Dedifferentiated amniotic fluid mesenchymal stem cell (primary cell): ENCODE measurements at regions not wholly inside any gene's neighbourhood (a gene's known extent, or its start where the extent isn't known, plus 50 kb on each side); places are given as distances from the start of the nearest gene placed in this dataset.

Experiments used
- DNase-seq: peaks from one replicate; pipeline ENCODE4 v3.0.0-alpha.2; 2016; ENCODE audit errors: extremely low spot score

GRCh38 chr4:114527637-114528036 lies 71.0 kb upstream of the UGT8 start:
- no peak for DNase-seq

DNA sequence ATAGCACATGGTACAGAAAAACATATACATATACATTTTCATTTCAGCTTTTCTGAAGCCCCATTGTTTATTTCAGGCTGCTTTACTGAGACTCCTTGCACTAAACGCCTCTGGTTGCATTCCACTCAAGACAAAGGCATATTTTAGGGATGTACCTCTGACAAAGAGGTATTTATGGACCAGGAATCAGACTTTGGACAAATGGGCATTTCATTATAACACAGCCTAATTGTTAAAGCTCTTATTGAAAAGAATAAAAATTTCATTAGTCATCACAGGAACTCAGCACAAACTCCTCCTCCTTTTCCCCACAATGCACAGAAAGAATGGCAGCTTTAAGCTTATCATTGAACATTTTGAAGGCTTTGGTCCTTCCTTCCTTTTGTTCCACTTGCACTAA lies 62.9 kb upstream of the UGT8 start:
- DNase-seq: no peak

DNA sequence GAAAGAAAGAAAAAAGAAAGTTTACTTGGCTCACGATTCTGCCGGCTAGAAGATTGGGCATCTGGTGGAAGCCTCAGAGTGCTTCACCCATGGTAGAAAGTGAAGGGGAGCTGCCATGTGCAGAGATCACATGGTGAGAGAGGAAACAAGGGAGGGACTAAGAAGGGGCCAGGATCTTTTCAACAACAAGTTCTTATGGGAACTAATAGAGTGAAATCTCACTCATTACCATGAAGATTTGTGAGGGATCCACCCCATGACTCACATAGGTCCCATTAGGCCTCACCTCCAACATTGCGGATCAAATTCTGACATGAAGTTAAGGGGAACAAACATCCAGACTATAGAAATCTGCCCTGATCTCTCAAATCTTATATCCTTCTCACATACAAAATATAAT lies 61.3 kb upstream of the UGT8 start:
- no peak for DNase-seq

DNA sequence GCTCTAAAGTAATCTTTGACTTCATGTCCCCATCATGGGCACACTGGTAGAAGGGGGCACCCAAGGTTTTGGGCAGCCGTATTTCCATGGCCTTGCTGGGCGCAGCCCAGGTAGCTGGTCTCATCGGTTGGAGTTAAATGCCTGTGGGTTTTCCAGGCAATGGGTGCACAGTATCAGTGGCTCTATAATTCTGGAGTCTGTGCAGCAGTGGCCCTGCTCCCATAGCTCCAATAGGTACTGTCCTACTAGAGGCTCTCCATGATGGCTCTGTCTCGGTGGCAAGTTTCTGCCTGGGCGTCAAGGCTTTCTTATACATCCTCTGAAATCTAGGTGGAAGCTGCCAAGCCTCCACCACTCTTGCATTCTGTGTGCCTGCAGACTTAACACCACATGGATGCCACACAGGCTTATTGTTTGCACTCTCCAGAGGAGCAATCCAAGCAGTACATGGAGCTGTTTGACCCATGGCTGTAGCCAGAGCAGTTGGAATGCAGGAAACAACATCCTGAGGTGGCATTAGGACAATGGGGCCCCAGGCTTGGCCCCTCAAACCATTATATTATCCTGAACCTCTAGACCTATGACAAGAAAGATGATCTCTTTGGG lies 60.5 kb upstream of the UGT8 start:
- no peak for DNase-seq

GRCh38 chr4:114539985-114540384 lies 58.6 kb upstream of the UGT8 start:
- DNase-seq: no peak

GRCh38 chr4:114547340-114548134 lies 51.1 kb upstream of the UGT8 start:
- no peak for DNase-seq
